ENCODE measurements at regions not wholly inside any gene's neighbourhood (a gene's known extent, or its start where the extent isn't known, plus 50 kb on each side); places are given as distances from the start of the nearest gene placed in this dataset.

DNA sequence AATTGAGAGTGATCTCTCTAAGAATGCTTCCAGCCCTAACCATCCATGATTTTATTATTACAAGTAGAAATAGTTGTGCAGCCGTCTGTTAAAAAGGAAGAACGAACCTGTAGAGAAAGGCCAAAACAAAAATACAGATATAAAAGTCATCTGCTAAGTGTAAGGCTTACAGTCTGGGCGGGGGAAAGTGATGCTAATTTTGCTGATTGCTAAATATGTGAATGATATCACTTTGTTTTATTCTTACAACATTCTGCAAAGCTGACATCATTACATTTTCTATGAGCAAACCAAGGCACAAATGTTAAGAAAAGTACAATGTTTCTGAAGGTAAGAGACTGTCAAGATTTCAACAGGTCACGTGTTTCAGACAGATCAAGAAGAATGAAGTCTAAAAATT, 101.5 kb upstream of the RAP1B start:
- TF ChIP-seq, protein P1, sequence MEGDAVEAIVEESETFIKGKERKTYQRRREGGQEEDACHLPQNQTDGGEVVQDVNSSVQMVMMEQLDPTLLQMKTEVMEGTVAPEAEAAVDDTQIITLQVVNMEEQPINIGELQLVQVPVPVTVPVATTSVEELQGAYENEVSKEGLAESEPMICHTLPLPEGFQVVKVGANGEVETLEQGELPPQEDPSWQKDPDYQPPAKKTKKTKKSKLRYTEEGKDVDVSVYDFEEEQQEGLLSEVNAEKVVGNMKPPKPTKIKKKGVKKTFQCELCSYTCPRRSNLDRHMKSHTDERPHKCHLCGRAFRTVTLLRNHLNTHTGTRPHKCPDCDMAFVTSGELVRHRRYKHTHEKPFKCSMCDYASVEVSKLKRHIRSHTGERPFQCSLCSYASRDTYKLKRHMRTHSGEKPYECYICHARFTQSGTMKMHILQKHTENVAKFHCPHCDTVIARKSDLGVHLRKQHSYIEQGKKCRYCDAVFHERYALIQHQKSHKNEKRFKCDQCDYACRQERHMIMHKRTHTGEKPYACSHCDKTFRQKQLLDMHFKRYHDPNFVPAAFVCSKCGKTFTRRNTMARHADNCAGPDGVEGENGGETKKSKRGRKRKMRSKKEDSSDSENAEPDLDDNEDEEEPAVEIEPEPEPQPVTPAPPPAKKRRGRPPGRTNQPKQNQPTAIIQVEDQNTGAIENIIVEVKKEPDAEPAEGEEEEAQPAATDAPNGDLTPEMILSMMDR (conservative IDR thresholded peaks at IDR 0.05) = no peak
- TF ChIP-seq ZFX (IDR thresholded peaks at IDR 0.05) = no peak

All from C4-2B (cell line).